Testis (tissue), 2 donors: ENCODE measurements at regions not wholly inside any gene's neighbourhood (a gene's known extent, or its start where the extent isn't known, plus 50 kb on each side); places are given as distances from the start of the nearest gene placed in this dataset.

Experiments used
- POLR2A ChIP-seq: fragments of 450-650 bp; IDR thresholded peaks from one replicate; pipeline ENCODE4 v1.6.1; 2017; ENCODE audit warnings: antibody characterized with exemption, mild to moderate bottlenecking, moderate library complexity
- TF ChIP-seq, protein P1 (sequence below), 3 experiments: fragments of 450-650 bp in 2 of 3; fragments of 200-600 bp in 1 of 3; sonication (generic) in 1 of 3; IDR thresholded peaks; one replicate each; pipeline ENCODE4 v1.5.1; 2016 to 2019; ENCODE audit warnings: antibody characterized with exemption in 3 of 3, mild to moderate bottlenecking in 2 of 3, moderate library complexity in 1 of 3

DNA sequence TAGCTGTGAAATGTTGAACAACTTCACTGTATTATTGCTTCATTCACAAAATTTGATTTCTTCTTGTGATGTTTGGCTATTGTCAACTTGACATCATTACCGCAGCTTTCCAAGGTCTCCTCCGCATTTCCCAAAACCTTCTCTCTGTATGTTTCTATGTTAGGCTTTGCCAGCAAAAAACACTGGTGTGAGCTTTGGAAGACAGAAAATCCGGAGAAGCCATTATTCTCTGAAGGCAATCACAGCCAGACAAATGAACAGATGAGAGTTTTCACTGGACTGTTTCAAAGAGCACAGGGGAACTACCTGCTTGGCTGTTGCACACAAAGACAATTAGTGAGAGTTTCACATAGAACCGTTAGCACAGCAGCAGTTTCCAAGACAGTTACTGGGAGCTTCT lies 609.6 kb downstream of the BRINP3 start:
- TF ChIP-seq, protein P1, sequence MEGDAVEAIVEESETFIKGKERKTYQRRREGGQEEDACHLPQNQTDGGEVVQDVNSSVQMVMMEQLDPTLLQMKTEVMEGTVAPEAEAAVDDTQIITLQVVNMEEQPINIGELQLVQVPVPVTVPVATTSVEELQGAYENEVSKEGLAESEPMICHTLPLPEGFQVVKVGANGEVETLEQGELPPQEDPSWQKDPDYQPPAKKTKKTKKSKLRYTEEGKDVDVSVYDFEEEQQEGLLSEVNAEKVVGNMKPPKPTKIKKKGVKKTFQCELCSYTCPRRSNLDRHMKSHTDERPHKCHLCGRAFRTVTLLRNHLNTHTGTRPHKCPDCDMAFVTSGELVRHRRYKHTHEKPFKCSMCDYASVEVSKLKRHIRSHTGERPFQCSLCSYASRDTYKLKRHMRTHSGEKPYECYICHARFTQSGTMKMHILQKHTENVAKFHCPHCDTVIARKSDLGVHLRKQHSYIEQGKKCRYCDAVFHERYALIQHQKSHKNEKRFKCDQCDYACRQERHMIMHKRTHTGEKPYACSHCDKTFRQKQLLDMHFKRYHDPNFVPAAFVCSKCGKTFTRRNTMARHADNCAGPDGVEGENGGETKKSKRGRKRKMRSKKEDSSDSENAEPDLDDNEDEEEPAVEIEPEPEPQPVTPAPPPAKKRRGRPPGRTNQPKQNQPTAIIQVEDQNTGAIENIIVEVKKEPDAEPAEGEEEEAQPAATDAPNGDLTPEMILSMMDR (IDR thresholded peaks at IDR 0.05): no peak
- TF ChIP-seq POLR2A: no peak
